Naive thymus-derived CD8-positive, alpha-beta T cell (primary cell): ENCODE measurements at regions not wholly inside any gene's neighbourhood (a gene's known extent, or its start where the extent isn't known, plus 50 kb on each side); places are given as distances from the start of the nearest gene placed in this dataset.
"Not testable (repeated sequence)": the region's sequence is repeated elsewhere in the genome, so short reads cannot be mapped to it uniquely, and the experiment has no call there.

Source experiments
- ATAC-seq, 2 donors: fragments of 150-1000 bp; cut with Tn5 transposase in 1 of 2; sonication (Bioruptor Pico), chemical (Tn5 transposase) in 1 of 2; 1 replicate in 1 of 2; 2 replicates in 1 of 2; pipeline ENCODE4 v1.10.0; 2021; ENCODE audit warnings: mild to moderate bottlenecking in 2 of 2, moderate library complexity in 2 of 2
- POLR2A ChIA-PET: fragments of 350-600 bp; sonication (Branson Sonifier 250); formaldehyde crosslinking; loops from one replicate; lab custom pipeline; 2021; ENCODE audit warnings: antibody characterized with exemption; lab: Charles Lee
- DNase-seq, 10 donors: peaks; one replicate each; pipeline versions ENCODE4 v3.0.0 to v3.0.0-alpha.2; 2020 to 2022
- H3K27ac Mint-ChIP-seq, 10 donors: one replicate each; pipeline ENCODE4 v1.8.0; 2020 to 2022; ENCODE audit warnings: mild to moderate bottlenecking in 10 of 10, mixed read lengths in 10 of 10, moderate library complexity in 4 of 10, inconsistent platforms in 1 of 10
- H3K27me3 Mint-ChIP-seq, 5 donors: one replicate each; pipeline ENCODE4 v1.8.0; 2021 to 2022; ENCODE audit warnings: mixed read lengths in 5 of 5
- H3K36me3 Mint-ChIP-seq, 3 donors: one replicate each; pipeline ENCODE4 v1.8.0; 2020 to 2022; ENCODE audit warnings: mixed read lengths in 3 of 3, mild to moderate bottlenecking in 2 of 3, inconsistent platforms in 1 of 3
- H3K4me1 Mint-ChIP-seq, 4 donors: one replicate each; pipeline ENCODE4 v1.8.0; 2021 to 2022; ENCODE audit warnings: mixed read lengths in 4 of 4
- H3K4me3 Mint-ChIP-seq, 10 donors: one replicate each; pipeline ENCODE4 v1.8.0; 2020 to 2022; ENCODE audit warnings: mild to moderate bottlenecking in 10 of 10, mixed read lengths in 10 of 10, moderate library complexity in 6 of 10, inconsistent platforms in 1 of 10
- H3K9me3 Mint-ChIP-seq, 9 donors: one replicate each; pipeline ENCODE4 v1.8.0; 2020 to 2022; ENCODE audit warnings: mixed read lengths in 9 of 9, mild to moderate bottlenecking in 3 of 9, inconsistent platforms in 1 of 9, moderate library complexity in 1 of 9

DNA sequence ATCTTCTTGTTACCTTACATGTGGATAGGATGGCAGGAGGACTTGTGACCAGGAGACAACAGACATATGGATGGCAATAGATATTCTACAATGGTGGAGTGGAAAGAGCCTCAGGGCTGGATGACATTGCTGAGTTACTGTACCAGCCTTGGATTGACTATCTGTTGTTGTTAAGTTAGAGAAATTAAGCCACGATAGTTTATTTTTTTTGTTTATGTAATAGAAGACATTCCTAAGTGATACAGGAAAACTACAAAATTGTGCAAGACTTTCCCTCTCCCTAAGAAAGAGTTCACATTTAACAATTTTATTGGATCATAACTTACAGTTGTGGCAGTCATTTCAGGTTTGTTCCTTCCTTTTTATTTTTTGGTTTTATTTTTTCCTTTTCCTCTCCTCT, 230.7 kb upstream of the CACNA2D1 start:
- POLR2A ChIA-PET: no interaction called here
- H3K4me1 Mint-ChIP-seq: peaks cover 12 to 27% (median 23%) of the 10 kb centered on the region in 4 donors
- peaks cover 0 to 8% (median 0%) of the 10 kb centered on the region in 9 donors for H3K9me3 Mint-ChIP-seq
- ATAC-seq (no peak), DNase-seq (no peak)
- no peaks in the 10 kb centered on the region for H3K27me3 Mint-ChIP-seq
- H3K27ac Mint-ChIP-seq: no peak overlapping the region
- no peaks in the 10 kb centered on the region for H3K36me3 Mint-ChIP-seq
- no peak overlapping the region for H3K4me3 Mint-ChIP-seq

DNA sequence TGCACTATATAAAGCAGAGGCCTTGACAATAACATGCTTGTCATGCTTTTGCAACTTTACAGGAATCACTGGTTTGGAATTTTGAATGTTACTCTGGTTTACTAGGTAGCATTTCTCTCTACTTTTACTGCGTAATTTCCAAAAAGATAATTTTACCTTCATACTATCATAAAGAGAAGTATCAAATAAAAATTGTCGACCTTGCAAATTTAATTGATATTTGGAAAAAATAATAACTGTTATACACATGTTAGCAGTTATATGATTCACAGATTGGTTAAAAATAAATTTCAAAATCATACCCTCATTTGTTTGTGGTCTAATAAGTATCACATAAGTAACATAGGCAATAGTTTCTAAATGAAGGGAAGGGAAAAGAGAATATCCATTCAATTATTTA, 228.5 kb upstream of the CACNA2D1 start:
- H3K4me3 Mint-ChIP-seq: no peak overlapping the region
- POLR2A ChIA-PET: no interaction called here
- no peak overlapping the region for H3K27ac Mint-ChIP-seq
- DNase-seq: no peak
- no peak for ATAC-seq
- no peaks in the 10 kb centered on the region for H3K36me3 Mint-ChIP-seq
- H3K9me3 Mint-ChIP-seq: peaks cover 0 to 8% (median 0%) of the 10 kb centered on the region in 9 donors
- peaks cover 5 to 9% (median 8%) of the 10 kb centered on the region in 4 donors for H3K4me1 Mint-ChIP-seq
- H3K27me3 Mint-ChIP-seq: no peaks in the 10 kb centered on the region

DNA sequence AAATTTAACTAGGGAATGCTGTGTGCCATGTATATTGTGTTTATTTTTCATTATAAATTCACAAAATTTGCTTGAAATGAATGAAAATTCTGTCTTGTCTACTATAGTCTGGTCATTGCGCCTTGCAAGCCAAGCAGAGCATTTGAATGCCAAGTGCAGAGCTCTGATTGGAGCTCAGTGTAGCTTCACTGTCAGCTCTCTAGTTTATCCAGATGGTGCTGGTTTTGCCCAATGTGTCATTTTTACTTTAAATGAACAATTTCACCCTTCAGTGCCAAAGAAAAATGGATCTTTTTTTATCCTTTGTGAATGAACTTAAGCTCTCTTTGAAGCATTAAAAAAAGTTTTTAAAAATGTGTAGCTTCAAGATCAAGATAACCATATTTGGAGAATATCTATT, 225.6 kb upstream of the CACNA2D1 start:
- no peaks in the 10 kb centered on the region for H3K4me1 Mint-ChIP-seq
- H3K27ac Mint-ChIP-seq: peak overlapping the region in 1 of 10 donors; percentile 8
- no peaks in the 10 kb centered on the region for H3K36me3 Mint-ChIP-seq
- peaks cover 0 to 2% (median 0%) of the 10 kb centered on the region in 9 donors for H3K9me3 Mint-ChIP-seq
- ATAC-seq: no peak
- no peaks in the 10 kb centered on the region for H3K27me3 Mint-ChIP-seq
- H3K4me3 Mint-ChIP-seq: no peak overlapping the region
- POLR2A ChIA-PET: no interaction called here
- no peak for DNase-seq

DNA sequence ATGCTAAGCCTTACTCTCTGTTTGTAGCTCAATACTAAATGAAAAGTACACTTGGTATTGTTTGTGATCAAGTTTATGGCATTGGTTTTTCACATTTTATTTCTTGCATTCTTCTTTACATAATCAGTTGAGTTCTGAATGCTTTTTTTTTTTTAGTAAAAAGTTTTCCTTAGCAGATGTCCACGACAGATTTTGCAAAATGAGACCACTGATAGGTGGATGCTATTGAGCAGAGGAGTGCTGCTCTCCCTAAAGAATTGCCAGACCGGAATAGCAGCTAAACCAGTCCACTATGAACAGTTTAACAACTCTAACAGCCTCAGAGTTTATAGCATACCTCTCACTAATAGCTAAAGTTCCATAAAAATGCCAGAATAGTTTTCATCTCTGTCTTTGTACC, 225.1 kb upstream of the CACNA2D1 start:
- POLR2A ChIA-PET: no interaction called here
- Mint-ChIP-seq H3K27me3 (no peaks in the 10 kb centered on the region), H3K4me1 (no peaks in the 10 kb centered on the region), H3K9me3 (peaks cover 0 to 2% (median 0%) of the 10 kb centered on the region in 9 donors), H3K36me3 (no peaks in the 10 kb centered on the region), H3K27ac (no peak overlapping the region), H3K4me3 (no peak overlapping the region)
- DNase-seq (no peak), ATAC-seq (no peak)

DNA sequence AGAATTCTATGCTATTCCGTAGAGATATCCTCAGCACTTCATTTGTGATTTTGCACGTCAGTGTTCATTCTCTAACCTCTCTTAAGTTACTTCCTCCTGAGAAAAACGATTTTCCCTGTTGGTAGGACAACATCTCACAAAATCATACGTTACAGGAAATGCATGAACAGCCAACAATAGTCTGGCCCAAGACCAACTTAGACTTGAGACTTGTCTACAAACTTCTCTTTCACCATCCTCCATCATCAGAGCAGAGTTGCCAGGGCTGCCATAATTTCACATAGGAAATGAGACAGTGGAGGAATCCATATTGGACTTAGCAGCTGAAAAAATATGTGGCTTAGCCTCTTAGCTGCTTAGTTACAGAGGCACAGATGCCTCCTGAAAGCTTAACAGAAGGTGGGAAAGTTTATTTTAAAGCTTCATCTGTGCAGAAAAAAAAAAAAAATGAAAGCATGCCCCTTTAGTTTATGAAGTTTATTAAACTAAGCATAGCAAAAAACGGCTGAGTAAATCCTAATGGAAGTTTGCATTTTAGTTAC, 222.5 kb upstream of the CACNA2D1 start:
- Mint-ChIP-seq H3K36me3 (no peaks in the 10 kb centered on the region), H3K27ac (no peak overlapping the region), H3K4me3 (no peak overlapping the region), H3K27me3 (no peaks in the 10 kb centered on the region), H3K9me3 (peaks cover 0 to 2% (median 0%) of the 10 kb centered on the region in 9 donors), H3K4me1 (no peaks in the 10 kb centered on the region)
- POLR2A ChIA-PET: no interaction called here
- no peak for ATAC-seq
- DNase-seq: no peak

DNA sequence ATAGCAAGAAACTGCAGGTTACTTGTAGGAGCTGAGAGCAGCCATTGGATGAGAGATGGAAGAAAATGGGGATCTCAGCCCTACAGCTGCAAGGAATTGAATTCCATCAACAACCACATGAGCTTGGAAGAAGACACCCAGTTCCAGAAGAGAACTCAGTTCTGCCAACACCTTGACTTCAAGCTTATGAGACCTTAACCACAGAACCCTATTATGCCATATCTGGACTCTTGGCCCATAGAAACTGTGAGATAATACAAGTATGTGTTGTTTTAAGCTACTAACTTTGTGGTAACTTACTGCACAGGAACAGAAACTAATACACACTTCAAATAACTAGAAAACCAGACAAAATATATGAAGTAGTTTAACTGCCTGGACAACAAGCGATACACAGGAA, 212.4 kb upstream of the CACNA2D1 start:
- peaks cover 2 to 36% (median 23%) of the 10 kb centered on the region in 9 donors for H3K9me3 Mint-ChIP-seq
- peaks cover 0 to 20% (median 3%) of the 10 kb centered on the region in 3 donors for H3K36me3 Mint-ChIP-seq
- ATAC-seq: no peak
- peaks cover 0 to under 1% (median 0%) of the 10 kb centered on the region in 5 donors for H3K27me3 Mint-ChIP-seq
- H3K27ac Mint-ChIP-seq: no peak overlapping the region
- POLR2A ChIA-PET: no interaction called here
- no peaks in the 10 kb centered on the region for H3K4me1 Mint-ChIP-seq
- no peak for DNase-seq
- no peak overlapping the region for H3K4me3 Mint-ChIP-seq

DNA sequence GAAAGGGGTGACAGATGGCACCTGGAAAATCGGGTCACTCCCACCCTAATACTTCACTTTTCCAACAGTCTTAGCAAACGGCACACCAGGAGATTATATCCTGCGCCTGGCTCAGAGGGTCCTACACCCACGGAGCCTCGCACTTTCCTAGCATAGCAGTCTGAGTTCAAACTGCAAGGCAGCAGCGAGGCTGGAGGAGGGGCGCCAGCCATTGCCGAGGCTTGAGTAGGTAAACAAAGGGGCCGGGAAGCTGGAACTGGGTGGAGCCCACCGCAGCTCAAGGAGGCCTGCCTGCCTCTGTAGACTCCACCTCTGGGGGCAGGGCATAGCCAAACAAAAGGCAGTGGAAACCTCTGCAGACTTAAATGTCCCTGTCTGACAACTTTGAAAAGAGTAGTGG, 206.5 kb upstream of the CACNA2D1 start:
- POLR2A ChIA-PET, H3K4me1 Mint-ChIP-seq, H3K27ac Mint-ChIP-seq, H3K4me3 Mint-ChIP-seq, H3K36me3 Mint-ChIP-seq, H3K27me3 Mint-ChIP-seq, DNase-seq, ATAC-seq: not testable (repeated sequence)
- peaks cover 0 to 18% (median 10%) of the 10 kb centered on the region in 9 donors for H3K9me3 Mint-ChIP-seq

DNA sequence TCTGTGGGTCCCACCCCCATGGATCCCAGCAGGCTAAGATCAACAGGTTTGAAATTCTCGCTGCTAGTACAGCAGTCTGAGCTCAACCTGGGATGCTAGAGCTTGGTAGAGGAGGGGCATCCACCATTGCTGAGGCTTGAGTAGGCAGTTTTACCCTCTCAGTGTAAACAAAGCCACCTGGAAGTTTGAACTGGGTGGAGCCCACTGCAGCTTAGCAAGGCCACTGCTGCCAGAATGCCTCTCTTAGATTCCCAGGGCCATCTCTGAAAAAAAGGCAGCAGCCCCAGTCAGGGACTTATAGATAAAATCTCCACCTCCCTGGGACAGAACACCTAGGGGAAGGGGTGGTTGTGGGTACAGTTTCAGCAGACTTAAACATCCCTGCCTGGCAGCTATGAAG, 190.0 kb upstream of the CACNA2D1 start:
- H3K27ac Mint-ChIP-seq: no peak overlapping the region
- H3K4me1 Mint-ChIP-seq: no peaks in the 10 kb centered on the region
- no peak overlapping the region for H3K4me3 Mint-ChIP-seq
- DNase-seq: no peak
- H3K9me3 Mint-ChIP-seq: peaks cover 0 to 2% (median 0%) of the 10 kb centered on the region in 9 donors
- ATAC-seq: no peak
- peaks cover 0 to 5% (median 0%) of the 10 kb centered on the region in 5 donors for H3K27me3 Mint-ChIP-seq
- no peaks in the 10 kb centered on the region for H3K36me3 Mint-ChIP-seq
- POLR2A ChIA-PET: no interaction called here

DNA sequence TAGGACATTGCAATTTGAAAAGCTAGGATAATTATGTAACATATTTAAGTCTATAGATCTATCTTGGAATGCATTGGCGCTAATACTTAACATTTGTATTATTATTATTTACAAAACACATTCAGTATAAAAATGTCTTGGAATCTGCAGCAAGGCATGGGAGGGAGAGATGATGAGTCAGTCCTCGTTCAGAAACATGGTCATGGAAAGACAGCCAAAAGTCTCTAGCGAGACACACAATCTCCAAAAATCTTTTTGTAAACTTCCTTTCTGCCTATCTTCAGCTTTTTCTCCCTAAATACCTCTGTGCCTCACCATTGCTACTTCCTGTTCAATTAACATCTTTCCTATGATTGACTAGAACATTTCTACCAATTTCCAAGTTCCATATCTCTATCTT, 188.4 kb upstream of the CACNA2D1 start:
- no peak overlapping the region for H3K27ac Mint-ChIP-seq
- no peak for ATAC-seq
- no peaks in the 10 kb centered on the region for H3K36me3 Mint-ChIP-seq
- H3K4me1 Mint-ChIP-seq: no peaks in the 10 kb centered on the region
- no peak overlapping the region for H3K4me3 Mint-ChIP-seq
- peaks cover 0 to 5% (median 0%) of the 10 kb centered on the region in 5 donors for H3K27me3 Mint-ChIP-seq
- POLR2A ChIA-PET: no interaction called here
- peaks cover 0 to 2% (median 0%) of the 10 kb centered on the region in 9 donors for H3K9me3 Mint-ChIP-seq
- no peak for DNase-seq

DNA sequence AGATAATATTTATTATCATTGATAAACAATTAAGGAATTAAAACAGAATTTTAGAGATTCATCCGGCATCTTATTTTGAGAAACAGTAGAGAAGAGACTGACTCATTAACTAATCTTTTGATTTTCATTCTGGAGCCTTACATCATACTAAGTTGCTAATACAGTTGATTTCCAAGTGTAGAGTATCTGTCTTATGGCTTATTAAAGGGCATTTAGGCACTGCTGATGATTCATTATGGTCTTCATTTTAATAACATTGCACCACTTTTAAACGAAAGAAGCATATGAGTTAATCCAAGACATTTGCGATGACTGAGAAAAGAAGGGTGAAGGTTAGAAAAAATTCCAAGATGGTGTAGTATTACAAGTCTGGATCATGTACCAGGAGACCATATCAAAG, 186.0 kb upstream of the CACNA2D1 start:
- Mint-ChIP-seq H3K9me3 (no peaks in the 10 kb centered on the region), H3K27ac (no peak overlapping the region), H3K4me3 (no peak overlapping the region), H3K36me3 (no peaks in the 10 kb centered on the region), H3K4me1 (no peaks in the 10 kb centered on the region), H3K27me3 (peaks cover 0 to 2% (median 0%) of the 10 kb centered on the region in 5 donors)
- ATAC-seq (no peak), DNase-seq (no peak)
- POLR2A ChIA-PET: no interaction called here

DNA sequence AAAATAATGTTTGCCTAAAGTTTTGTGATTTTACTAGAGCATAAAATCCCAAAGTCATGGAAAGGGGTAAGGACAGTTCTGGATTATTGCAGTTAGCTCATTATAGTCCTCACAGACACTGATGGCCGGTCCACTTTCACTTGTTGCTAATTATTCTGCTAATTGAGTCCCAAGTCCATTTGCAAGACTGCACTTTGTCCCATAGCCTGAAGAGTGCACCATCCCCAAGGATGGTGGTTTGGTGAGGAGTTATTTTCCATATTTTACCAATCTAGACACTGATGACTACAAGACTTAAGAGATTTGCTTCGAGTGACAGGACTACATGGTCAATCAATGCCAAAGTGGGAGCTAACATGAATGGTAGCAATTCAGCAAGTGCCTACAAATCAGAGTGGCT, 181.8 kb upstream of the CACNA2D1 start:
- H3K27me3 Mint-ChIP-seq: peaks cover 0 to 4% (median 0%) of the 10 kb centered on the region in 5 donors
- DNase-seq (no peak), ATAC-seq (no peak)
- H3K36me3 Mint-ChIP-seq: no peaks in the 10 kb centered on the region
- no peaks in the 10 kb centered on the region for H3K4me1 Mint-ChIP-seq
- POLR2A ChIA-PET: no interaction called here
- no peak overlapping the region for H3K4me3 Mint-ChIP-seq
- no peak overlapping the region for H3K27ac Mint-ChIP-seq
- H3K9me3 Mint-ChIP-seq: peaks cover 0 to 12% (median 4%) of the 10 kb centered on the region in 9 donors

DNA sequence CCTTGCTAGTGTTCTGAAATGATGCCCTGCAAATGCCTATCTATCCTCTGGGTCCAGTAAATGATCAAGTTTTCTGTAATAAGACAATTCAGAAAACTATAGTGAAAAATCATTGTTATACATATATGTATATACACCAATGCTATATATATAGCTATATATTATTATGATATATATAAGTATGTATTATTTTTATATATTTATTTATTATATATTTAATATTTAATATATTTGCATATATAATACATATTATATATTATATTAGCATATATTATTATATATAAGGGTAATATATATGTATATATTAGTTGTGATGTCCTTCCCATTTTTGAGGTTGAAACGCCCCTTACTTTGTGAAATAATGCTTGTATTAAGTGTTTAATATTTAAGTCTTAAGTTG, 181.4 kb upstream of the CACNA2D1 start:
- POLR2A ChIA-PET: no interaction called here
- Mint-ChIP-seq H3K4me1 (no peaks in the 10 kb centered on the region), H3K9me3 (peaks cover 0 to 12% (median 4%) of the 10 kb centered on the region in 9 donors), H3K36me3 (no peaks in the 10 kb centered on the region), H3K27me3 (peaks cover 0 to 4% (median 0%) of the 10 kb centered on the region in 5 donors), H3K4me3 (no peak overlapping the region), H3K27ac (no peak overlapping the region)
- DNase-seq: no peak
- no peak for ATAC-seq

DNA sequence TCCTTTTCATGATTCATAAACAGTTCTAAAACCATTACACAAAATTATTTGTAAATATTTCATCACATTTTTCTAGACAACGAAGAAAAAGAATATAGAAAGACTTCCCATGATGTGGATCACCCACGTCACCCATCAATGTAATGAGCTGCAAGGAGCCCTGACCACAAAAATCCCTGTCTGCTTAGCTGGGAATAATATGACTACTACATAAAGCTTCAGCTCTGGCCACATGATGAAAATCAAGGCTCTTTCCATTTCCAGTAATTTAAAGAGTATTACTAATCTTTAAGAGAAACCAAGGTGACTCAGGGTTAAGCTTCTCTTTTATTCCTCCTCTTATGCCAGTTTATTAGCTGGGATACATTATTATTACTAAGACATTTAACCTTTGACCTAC, 180.8 kb upstream of the CACNA2D1 start:
- POLR2A ChIA-PET: no interaction called here
- Mint-ChIP-seq H3K9me3 (peaks cover 0 to 13% (median 4%) of the 10 kb centered on the region in 9 donors), H3K36me3 (no peaks in the 10 kb centered on the region), H3K4me1 (no peaks in the 10 kb centered on the region), H3K4me3 (no peak overlapping the region), H3K27me3 (peaks cover 0 to 4% (median 0%) of the 10 kb centered on the region in 5 donors), H3K27ac (no peak overlapping the region)
- DNase-seq: no peak
- no peak for ATAC-seq

DNA sequence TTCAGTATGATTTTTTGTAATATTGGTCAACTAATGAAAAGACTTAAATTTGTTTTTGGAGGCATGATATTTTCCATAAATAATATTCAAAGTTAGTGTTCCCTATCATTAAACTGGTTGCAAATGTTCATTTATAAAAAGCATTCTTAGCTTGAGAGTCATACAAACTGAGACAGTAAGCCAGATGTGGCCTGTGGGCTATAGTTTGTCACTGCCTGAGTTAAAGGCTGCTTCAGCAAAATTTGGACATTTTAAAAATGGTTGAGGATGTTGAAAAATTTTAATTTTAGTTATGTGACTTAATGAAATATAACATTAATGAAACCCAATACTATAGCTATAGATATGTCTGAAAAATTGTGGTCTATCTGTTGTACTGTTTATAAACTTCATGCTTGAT, 180.2 kb upstream of the CACNA2D1 start:
- no peak overlapping the region for H3K27ac Mint-ChIP-seq
- ATAC-seq (no peak), DNase-seq (no peak)
- no peaks in the 10 kb centered on the region for H3K4me1 Mint-ChIP-seq
- peaks cover 0 to 13% (median 4%) of the 10 kb centered on the region in 9 donors for H3K9me3 Mint-ChIP-seq
- no peaks in the 10 kb centered on the region for H3K36me3 Mint-ChIP-seq
- peaks cover 0 to 4% (median 0%) of the 10 kb centered on the region in 5 donors for H3K27me3 Mint-ChIP-seq
- POLR2A ChIA-PET: no interaction called here
- no peak overlapping the region for H3K4me3 Mint-ChIP-seq
